Stimulated activated naive CD8-positive, alpha-beta T cell treated with anti-CD3 and anti-CD28 coated beads, Interleukin-15, Interleukin-2, amounts not matched to agents 100 ng/mL and 50 ng/mL, for 24 hours (primary cell): ENCODE measurements at regions not wholly inside any gene's neighbourhood (a gene's known extent, or its start where the extent isn't known, plus 50 kb on each side); places are given as distances from the start of the nearest gene placed in this dataset.
A peak's percentile ranks its signal among the peaks of the same experiment; 100 is the strongest.
"Not testable (repeated sequence)": the region's sequence is repeated elsewhere in the genome, so short reads cannot be mapped to it uniquely, and the experiment has no call there.

Experiments used
- H3K27ac Mint-ChIP-seq: one replicate; pipeline ENCODE4 v1.8.0; 2021; ENCODE audit warnings: mild to moderate bottlenecking, mixed read lengths
- H3K27me3 Mint-ChIP-seq: one replicate; pipeline ENCODE4 v1.8.0; 2021; ENCODE audit warnings: mixed read lengths
- H3K36me3 Mint-ChIP-seq: one replicate; pipeline ENCODE4 v1.8.0; 2021; ENCODE audit warnings: low read depth, mixed read lengths
- H3K4me1 Mint-ChIP-seq: one replicate; pipeline ENCODE4 v1.8.0; 2021; ENCODE audit warnings: low read depth, mixed read lengths
- H3K4me3 Mint-ChIP-seq: one replicate; pipeline ENCODE4 v1.8.0; 2021; ENCODE audit warnings: mild to moderate bottlenecking, mixed read lengths
- H3K9me3 Mint-ChIP-seq: one replicate; pipeline ENCODE4 v1.8.0; 2021; ENCODE audit warnings: mixed read lengths

GRCh38 chr17:30731210-30732132, 93.0 kb downstream of the CRLF3 start:
- Mint-ChIP-seq H3K36me3 (peaks cover 25% of the 10 kb centered on the region), H3K4me1 (peaks cover 54% of the 10 kb centered on the region), H3K27ac (peak overlapping the region; percentile 98), H3K4me3 (peak overlapping the region; percentile 95)
- not testable (repeated sequence) for H3K27me3 Mint-ChIP-seq, H3K9me3 Mint-ChIP-seq

DNA sequence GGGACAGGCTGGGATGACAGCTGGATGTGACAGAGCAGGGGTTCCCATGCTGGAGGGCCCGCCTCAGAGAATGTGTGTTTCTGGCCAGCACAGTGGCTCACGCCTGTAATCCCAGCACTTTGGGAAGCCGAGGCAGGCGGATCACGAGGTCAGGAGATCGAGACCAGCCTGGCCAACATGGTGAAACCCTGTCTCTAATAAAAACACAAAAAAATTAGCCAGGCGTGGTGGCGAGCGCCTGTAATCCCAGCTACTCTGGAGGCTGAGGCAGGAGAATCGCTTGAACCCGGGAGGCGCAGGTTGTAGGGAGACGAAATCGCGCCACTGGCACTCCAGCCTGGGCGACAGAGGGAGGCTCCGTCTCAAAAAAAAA, 93.7 kb downstream of the CRLF3 start:
- Mint-ChIP-seq H3K36me3 (peaks cover 21% of the 10 kb centered on the region), H3K27ac (peak overlapping the region; percentile 87), H3K4me1 (peaks cover 54% of the 10 kb centered on the region), H3K4me3 (peak overlapping the region; percentile 69)
- not testable (repeated sequence) for H3K9me3 Mint-ChIP-seq, H3K27me3 Mint-ChIP-seq

DNA sequence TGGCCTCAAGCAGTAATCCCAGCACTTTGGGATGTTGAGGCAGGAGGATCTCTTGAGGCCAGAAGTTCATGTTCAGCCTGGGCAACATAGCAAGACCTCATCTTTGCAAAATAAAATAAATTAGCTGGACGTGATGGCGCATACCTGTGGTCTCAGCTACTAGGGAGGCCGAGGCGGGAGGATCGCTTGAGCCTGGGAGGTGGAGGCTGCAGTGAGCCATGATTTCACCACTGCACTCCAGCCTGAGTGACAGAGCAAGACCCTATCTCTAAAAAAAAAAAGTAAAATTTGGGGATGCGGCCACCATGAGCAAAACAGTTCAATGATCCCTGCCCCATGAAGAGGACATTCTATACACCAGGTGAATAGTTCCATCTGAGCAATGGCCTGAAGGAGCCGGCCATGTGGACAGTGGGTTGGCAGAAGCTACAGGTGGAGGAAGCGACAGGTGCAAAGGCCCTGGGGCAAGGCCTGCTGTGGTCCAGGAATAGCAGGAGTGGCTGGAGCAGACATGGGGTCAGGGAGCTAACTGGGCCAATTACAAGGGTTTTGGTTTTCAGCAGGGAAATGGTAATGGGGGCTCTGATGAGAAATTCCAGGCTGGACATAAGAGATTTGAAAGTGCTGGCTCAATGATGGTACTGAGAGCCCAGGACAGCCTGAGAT, 94.2 kb downstream of the CRLF3 start:
- Mint-ChIP-seq H3K27ac (peak overlapping the region; percentile 87), H3K36me3 (peaks cover 16% of the 10 kb centered on the region), H3K4me1 (peaks cover 49% of the 10 kb centered on the region), H3K4me3 (peak overlapping the region; percentile 69)
- not testable (repeated sequence) for H3K27me3 Mint-ChIP-seq, H3K9me3 Mint-ChIP-seq

GRCh38 chr17:30729471-30730170, 94.9 kb downstream of the CRLF3 start:
- peaks cover 12% of the 10 kb centered on the region for H3K36me3 Mint-ChIP-seq
- H3K27ac Mint-ChIP-seq, result peak overlapping the region; percentile 18
- not testable (repeated sequence) for H3K4me3 Mint-ChIP-seq, H3K27me3 Mint-ChIP-seq, H3K9me3 Mint-ChIP-seq
- H3K4me1 Mint-ChIP-seq, result peaks cover 46% of the 10 kb centered on the region

DNA sequence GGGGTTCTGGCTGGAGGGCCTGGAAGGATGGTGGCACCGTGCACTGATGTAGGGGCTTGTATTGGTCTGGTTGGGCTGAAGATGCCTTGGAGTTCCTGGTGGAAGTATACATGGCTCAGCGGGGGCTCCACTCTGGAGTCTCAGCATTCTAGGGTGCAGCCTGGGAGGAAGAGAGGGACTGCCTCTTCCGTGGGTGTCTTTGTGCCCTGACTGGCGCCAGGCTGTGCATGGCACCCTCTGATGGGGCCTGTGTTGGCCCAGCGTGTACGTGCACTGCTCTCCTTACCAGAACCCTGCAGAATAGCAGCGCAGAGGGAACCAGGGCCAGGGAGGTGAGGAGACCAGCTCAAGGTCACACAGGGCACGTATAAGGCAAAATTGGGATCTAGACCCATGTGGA, 97.0 kb downstream of the CRLF3 start:
- not testable (repeated sequence) for H3K36me3 Mint-ChIP-seq, H3K27me3 Mint-ChIP-seq, H3K27ac Mint-ChIP-seq, H3K9me3 Mint-ChIP-seq, H3K4me3 Mint-ChIP-seq
- peaks cover 28% of the 10 kb centered on the region for H3K4me1 Mint-ChIP-seq

GRCh38 chr17:30726734-30727133, 97.8 kb downstream of the CRLF3 start:
- not testable (repeated sequence) for H3K36me3 Mint-ChIP-seq, H3K27me3 Mint-ChIP-seq, H3K27ac Mint-ChIP-seq, H3K9me3 Mint-ChIP-seq, H3K4me3 Mint-ChIP-seq
- H3K4me1 Mint-ChIP-seq, result peaks cover 28% of the 10 kb centered on the region

- not testable (repeated sequence) for H3K27me3 Mint-ChIP-seq, H3K9me3 Mint-ChIP-seq, H3K27ac Mint-ChIP-seq, H3K4me3 Mint-ChIP-seq, H3K36me3 Mint-ChIP-seq
- H3K4me1 Mint-ChIP-seq, result peaks cover 28% of the 10 kb centered on the region
These were observed 98.2 kb downstream of the CRLF3 start for GRCh38 chr17:30726310-30726709.

DNA sequence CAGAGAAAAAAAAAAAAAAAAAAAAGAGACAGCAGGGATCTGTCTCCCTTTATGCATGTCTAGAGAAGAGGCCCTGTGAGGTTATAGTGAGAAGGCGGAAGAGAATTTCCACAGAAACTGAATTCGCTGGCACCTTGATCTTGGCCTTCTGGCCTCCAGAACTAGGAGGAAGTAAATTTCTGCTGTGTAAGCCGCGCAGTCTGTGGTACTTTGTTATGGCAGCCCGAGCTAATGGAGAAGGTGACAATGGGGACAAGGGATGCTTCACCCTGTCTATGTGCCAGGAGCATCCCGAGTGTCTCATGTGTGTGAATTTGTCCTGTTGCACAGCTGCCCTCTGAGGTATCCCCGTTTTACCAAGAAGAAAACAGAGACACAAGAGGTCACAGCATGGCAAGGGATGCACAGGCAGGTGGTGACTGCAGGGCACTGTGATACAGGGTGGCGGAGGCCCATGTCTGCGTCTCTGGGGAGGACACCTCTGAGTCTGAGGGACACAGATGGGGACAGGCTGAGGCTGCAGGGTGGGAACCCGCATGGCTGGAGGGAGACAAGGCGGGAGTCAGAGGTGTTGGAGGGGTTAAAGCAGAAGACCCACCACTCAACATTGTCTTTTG, 100.3 kb downstream of the CRLF3 start:
- not testable (repeated sequence) for H3K27me3 Mint-ChIP-seq

DNA sequence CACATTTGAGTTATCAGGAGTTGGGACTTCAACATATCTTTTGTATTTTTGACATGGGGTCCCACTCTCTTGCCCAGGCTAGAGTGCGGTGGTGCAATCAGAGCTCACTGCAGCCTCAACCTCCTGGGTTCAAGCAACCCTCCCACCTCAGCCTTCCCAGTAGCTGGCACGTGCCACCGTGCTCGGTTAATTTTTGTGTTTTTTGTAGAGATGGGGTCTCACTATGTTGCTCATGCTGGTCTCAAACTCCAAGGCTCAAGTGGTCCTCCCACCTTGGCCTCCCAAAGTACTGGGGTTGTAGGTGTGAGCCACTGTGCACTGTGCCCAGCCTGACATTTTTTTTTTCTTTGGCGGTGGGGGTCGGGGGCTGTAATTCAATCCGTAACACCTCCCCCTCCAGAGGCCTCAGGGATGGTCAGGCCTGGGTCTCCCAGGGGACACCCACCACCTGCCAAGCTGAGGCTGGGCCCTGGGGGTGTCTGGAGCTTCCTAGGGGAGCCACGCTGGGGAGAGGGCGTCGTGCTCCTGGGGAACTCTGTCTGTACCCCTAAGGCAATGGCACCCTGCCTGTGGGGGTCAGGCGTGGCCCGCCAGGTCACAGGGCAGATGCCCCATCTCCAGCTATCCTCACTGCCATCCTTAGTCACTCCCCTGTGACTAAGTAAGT, 102.2 kb downstream of the CRLF3 start:
- H3K4me3 Mint-ChIP-seq, H3K9me3 Mint-ChIP-seq, H3K4me1 Mint-ChIP-seq, H3K27ac Mint-ChIP-seq, H3K36me3 Mint-ChIP-seq, H3K27me3 Mint-ChIP-seq: not testable (repeated sequence)

More for the DNA sequence above, 100.3 kb downstream of the CRLF3 start:
- not testable (repeated sequence) for H3K4me3 Mint-ChIP-seq, H3K9me3 Mint-ChIP-seq, H3K27ac Mint-ChIP-seq, H3K36me3 Mint-ChIP-seq
- H3K4me1 Mint-ChIP-seq, result peaks cover 13% of the 10 kb centered on the region

DNA sequence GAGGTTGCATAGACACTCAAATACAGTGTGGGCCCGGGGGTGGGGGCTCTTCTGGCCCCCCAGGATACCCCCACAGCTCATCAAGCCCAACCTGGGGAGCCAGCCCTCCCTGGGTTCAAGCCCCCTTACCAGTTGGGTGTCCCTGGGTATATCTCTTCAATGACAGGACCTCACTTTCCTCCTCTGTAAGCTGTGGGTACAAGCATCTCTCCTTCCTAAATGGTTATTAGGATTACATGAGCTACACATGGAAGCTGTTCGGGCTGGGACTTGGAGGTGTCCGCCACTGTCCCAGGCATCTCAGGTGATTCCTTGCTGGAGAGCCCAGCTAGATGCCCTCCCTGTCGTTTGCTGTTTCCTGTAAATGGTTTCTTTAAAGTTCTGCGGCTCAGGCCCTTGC, 103.5 kb downstream of the CRLF3 start:
- peaks cover 10% of the 10 kb centered on the region for H3K4me1 Mint-ChIP-seq
- H3K27ac Mint-ChIP-seq, H3K4me3 Mint-ChIP-seq, H3K27me3 Mint-ChIP-seq, H3K36me3 Mint-ChIP-seq, H3K9me3 Mint-ChIP-seq: not testable (repeated sequence)

DNA sequence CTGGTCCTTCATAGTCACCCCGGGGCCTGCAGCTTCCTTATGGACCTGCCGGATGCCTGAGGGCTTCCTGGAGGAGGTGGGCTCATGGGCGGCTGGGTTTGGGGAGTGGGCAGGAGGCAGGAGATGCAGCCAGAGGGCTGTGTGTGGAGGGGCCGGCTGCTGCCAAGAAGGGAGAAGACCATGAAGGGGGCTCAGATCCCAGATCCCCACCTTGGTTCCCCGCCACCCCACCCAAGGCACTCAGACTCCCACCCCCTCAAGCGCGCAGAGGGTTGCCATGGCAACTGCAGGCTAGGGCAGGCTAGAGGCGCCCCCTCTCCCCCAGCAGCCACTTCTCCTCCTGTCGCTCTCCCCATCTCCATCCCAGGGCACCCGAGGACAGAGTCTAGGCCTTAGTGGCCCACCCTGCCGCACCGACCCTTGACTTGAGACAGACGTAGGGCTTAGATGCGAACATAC, 104.5 kb downstream of the CRLF3 start:
- Mint-ChIP-seq H3K9me3 (no peaks in the 10 kb centered on the region), H3K4me1 (peaks cover 10% of the 10 kb centered on the region), H3K27ac (no peak overlapping the region), H3K36me3 (no peaks in the 10 kb centered on the region), H3K27me3 (no peaks in the 10 kb centered on the region), H3K4me3 (no peak overlapping the region)

DNA sequence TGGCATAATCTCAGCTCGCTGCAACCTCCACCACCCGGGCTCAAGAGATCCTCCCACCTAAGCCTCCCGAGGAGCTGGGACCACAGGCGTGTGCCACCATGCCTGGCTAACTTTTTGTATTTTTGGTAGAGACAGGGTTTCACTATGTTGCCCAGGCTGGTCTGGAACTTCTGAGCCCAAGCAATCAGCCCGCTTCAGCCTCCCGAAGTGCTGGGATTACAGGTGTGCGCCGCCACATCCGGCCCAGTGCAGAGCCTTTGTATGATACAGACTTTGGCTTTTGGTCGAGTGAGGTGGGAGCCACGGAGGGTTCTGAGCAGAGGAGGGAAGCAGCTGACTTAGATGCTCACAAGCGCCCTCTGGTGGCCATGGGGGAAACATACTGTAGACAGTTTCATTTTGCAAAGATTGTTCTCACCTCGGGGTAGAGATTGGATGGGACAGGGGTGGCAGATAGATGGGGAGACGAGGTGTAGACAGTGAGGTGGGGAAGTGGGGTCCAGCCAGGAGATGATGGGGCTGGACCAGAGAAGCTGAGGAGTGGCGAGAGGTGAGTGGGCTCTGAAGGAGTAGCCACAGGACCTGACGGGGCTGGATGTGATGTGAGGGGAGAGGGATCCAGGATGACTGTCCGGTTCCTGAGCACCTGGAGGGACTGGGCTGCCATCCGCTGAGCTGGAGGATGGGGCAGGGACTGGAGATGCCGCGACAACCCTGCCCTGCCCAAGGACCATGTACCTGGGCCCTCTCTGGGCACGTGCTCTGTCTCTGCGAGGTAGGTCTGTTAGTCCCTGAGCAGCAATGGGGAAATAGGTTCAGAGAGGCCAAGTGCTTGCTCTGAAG, 105.1 kb downstream of the CRLF3 start:
- H3K9me3 Mint-ChIP-seq, H3K4me3 Mint-ChIP-seq, H3K36me3 Mint-ChIP-seq, H3K27ac Mint-ChIP-seq, H3K27me3 Mint-ChIP-seq: not testable (repeated sequence)
- peaks cover 10% of the 10 kb centered on the region for H3K4me1 Mint-ChIP-seq

DNA sequence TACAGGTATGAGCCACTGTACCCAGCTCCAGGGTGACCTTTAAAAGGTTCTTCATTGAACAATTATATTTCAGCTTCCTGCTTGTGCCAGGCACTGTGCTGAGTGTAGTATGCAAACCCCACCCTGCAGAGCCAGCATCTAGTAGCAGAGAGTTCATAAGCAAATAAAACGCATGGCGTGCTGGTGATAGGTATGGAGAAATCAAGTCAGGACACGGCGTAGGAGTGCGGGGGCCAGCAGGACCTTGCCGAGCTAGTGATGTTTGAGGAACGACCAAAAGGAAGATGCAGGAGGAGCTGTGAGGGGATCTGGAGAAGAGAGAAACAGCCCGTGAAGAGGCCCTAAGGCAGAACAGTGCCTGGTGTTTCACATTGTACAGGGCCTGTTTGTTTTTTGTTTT, 105.8 kb downstream of the CRLF3 start:
- peaks cover 10% of the 10 kb centered on the region for H3K4me1 Mint-ChIP-seq
- not testable (repeated sequence) for H3K27me3 Mint-ChIP-seq, H3K36me3 Mint-ChIP-seq, H3K4me3 Mint-ChIP-seq, H3K27ac Mint-ChIP-seq, H3K9me3 Mint-ChIP-seq

DNA sequence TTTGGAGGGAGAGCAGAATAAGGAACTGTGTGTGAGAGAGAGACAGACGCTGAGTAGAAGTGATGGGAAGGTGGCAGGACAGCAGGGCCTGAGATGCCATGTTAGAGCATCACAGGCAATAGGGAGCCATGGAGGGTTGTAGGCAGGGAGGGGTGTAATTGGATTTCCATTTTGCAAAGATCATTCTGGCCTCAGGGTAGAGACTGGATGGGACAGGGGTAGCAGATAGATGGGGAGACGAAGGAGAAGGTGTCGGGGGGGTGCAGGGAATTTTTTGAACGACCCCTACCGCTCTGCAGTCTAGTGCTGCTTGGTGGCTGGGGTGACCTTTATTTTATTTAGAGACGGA, 106.4 kb downstream of the CRLF3 start:
- not testable (repeated sequence) for H3K27me3 Mint-ChIP-seq, H3K9me3 Mint-ChIP-seq, H3K4me3 Mint-ChIP-seq, H3K27ac Mint-ChIP-seq, H3K36me3 Mint-ChIP-seq
- H3K4me1 Mint-ChIP-seq, result peaks cover 10% of the 10 kb centered on the region
